Fibroblast of mammary gland (primary cell): ENCODE measurements at regions not wholly inside any gene's neighbourhood (a gene's known extent, or its start where the extent isn't known, plus 50 kb on each side); places are given as distances from the start of the nearest gene placed in this dataset.
A peak's percentile ranks its signal among the peaks of the same experiment; 100 is the strongest.
"Not testable (repeated sequence)": the region's sequence is repeated elsewhere in the genome, so short reads cannot be mapped to it uniquely, and the experiment has no call there.

ENCODE experiments used
- DNase-seq: peaks from one replicate; pipeline ENCODE4 v3.0.0-alpha.2; 2010; ENCODE audit warnings: low read depth
- H3K4me3 ChIP-seq: 2 replicates; pipeline ENCODE4 v1.5.1; 2011; ENCODE audit warnings: low read depth, mild to moderate bottlenecking, low read length, moderate library complexity; ENCODE audit not compliant: control insufficient read depth

GRCh38 chr2:87075054-87075790, 53.6 kb upstream of the PLGLB1 start:
- H3K4me3 ChIP-seq = peak overlapping the region; percentile 51
- not testable (repeated sequence) for DNase-seq

- H3K4me3 ChIP-seq = peak overlapping the region; percentile 51
- DNase-seq = peak; percentile 44
Measured at GRCh38 chr2:87075791-87076252, 54.2 kb upstream of the PLGLB1 start.

GRCh38 chr2:87076253-87077123, 54.8 kb upstream of the PLGLB1 start:
- peak overlapping the region; percentile 61 for H3K4me3 ChIP-seq
- DNase-seq = peak; percentile 86

GRCh38 chr2:87077124-87077446, 55.4 kb upstream of the PLGLB1 start:
- H3K4me3 ChIP-seq = peak overlapping the region; percentile 61
- DNase-seq = not testable (repeated sequence)

- H3K4me3 ChIP-seq, DNase-seq: not testable (repeated sequence)
Measured at GRCh38 chr2:87081727-87082126, 60.1 kb upstream of the PLGLB1 start.

- not testable (repeated sequence) for H3K4me3 ChIP-seq, DNase-seq
Measured at GRCh38 chr2:87088079-87088478, 66.4 kb upstream of the PLGLB1 start.

GRCh38 chr2:87089401-87089800, 67.8 kb upstream of the PLGLB1 start:
- H3K4me3 ChIP-seq, DNase-seq: not testable (repeated sequence)

GRCh38 chr2:87093252-87093651, 71.6 kb upstream of the PLGLB1 start:
- not testable (repeated sequence) for DNase-seq, H3K4me3 ChIP-seq

GRCh38 chr2:87093937-87094529, 72.4 kb upstream of the PLGLB1 start:
- DNase-seq, H3K4me3 ChIP-seq: not testable (repeated sequence)

- not testable (repeated sequence) for DNase-seq, H3K4me3 ChIP-seq
Measured at GRCh38 chr2:87095804-87096203, 74.2 kb upstream of the PLGLB1 start.

- DNase-seq, H3K4me3 ChIP-seq: not testable (repeated sequence)
Measured at GRCh38 chr2:87128761-87129553, 107.3 kb upstream of the PLGLB1 start.

GRCh38 chr2:87132577-87132976, 110.9 kb upstream of the PLGLB1 start:
- DNase-seq, H3K4me3 ChIP-seq: not testable (repeated sequence)

GRCh38 chr2:87151835-87152493, 130.3 kb upstream of the PLGLB1 start:
- DNase-seq, H3K4me3 ChIP-seq: not testable (repeated sequence)

- DNase-seq, H3K4me3 ChIP-seq: not testable (repeated sequence)
Measured at GRCh38 chr2:87174454-87174853, 152.8 kb upstream of the PLGLB1 start.

GRCh38 chr2:87183373-87183772, 161.7 kb upstream of the PLGLB1 start:
- not testable (repeated sequence) for DNase-seq, H3K4me3 ChIP-seq

- DNase-seq, H3K4me3 ChIP-seq: not testable (repeated sequence)
Measured at GRCh38 chr2:87184260-87184659, 162.6 kb upstream of the PLGLB1 start.

GRCh38 chr2:87189214-87189613, 167.6 kb upstream of the PLGLB1 start:
- DNase-seq, H3K4me3 ChIP-seq: not testable (repeated sequence)

- not testable (repeated sequence) for H3K4me3 ChIP-seq, DNase-seq
Measured at GRCh38 chr2:87193336-87193735, 171.7 kb upstream of the PLGLB1 start.
